ENCODE measurements at regions not wholly inside any gene's neighbourhood (a gene's known extent, or its start where the extent isn't known, plus 50 kb on each side); places are given as distances from the start of the nearest gene placed in this dataset.

GRCh38 chr1:234734869-234735268, 124.9 kb upstream of the IRF2BP2 start:
- in situ Hi-C loops (cut with MboI), result loop anchor here (5.0 to 10.0 kb wide), 2 partner anchors 132 to 240 kb away; no protein-coding TSS in a partner anchor
- H3K36me3 ChIP-seq (ENCODE audit: control insufficient read depth, insufficient read depth, low read length), result no peaks in the 10 kb centered on the region
- peak; percentile 61 for FAIRE-seq
- no peaks in the 10 kb centered on the region for H3K27me3 ChIP-seq (ENCODE audit: control insufficient read depth in 2 of 2, insufficient read depth in 2 of 2, low read length in 2 of 2)
- 43% methylated on average over 9 of the region's 9 CpGs for WGBS (ENCODE audit: insufficient coverage, low coverage, missing lambda C conversion rate)
- ChIA-PET POLR2A (interaction anchor here (0.5 to 2.3 kb wide), 6 partner anchors 9 to 253 kb away, joined by 3 to 11 read pairs (median 4); no protein-coding TSS in a partner anchor), CTCF (ENCODE audit: low intra/inter-chr PET ratio) (interaction anchor here (0.6 to 0.7 kb wide), 2 partner anchors 124 to 235 kb away, joined by 3 to 6 read pairs; no protein-coding TSS in a partner anchor)
- no peaks in the 10 kb centered on the region for H4K20me1 ChIP-seq (replicated peaks; ENCODE audit: control insufficient read depth, insufficient read depth, low read length)
- no peaks in the 10 kb centered on the region for H3K9me3 ChIP-seq (replicated peaks; ENCODE audit: control insufficient read depth, insufficient read depth, low read depth, low read length)
- no peak overlapping the region for H3K27ac ChIP-seq (ENCODE audit: extremely low read depth, low read depth, low read length)
- peak overlapping the region; percentile 37 for H2AFZ ChIP-seq (ENCODE audit: low read depth, low read length)
- no peak overlapping the region for H3K4me3 ChIP-seq
- H3K4me2 ChIP-seq (ENCODE audit: insufficient read depth, low read length), result no peak overlapping the region
- H3K9ac ChIP-seq (ENCODE audit: insufficient read depth in 1 of 2, low read depth in 2 of 2, low read length in 2 of 2), result peak overlapping the region in 1 of 2 experiments; percentile 61; a peak in 1 of 4 replicates
- peaks cover 20 to 21% of the 10 kb centered on the region in 2 experiments for H3K4me1 ChIP-seq (replicated peaks in 1 of 2; ENCODE audit: control insufficient read depth in 2 of 2, insufficient read depth in 2 of 2, low read length in 2 of 2)
- intact Hi-C loops (cut with micrococcal nuclease), result loop anchor here (1.0 kb wide), 1 partner anchor 236 kb away; no protein-coding TSS in a partner anchor
- no TSS peak for BruUV-seq (replicated peaks)
- no peaks in the 10 kb centered on the region for H3K79me2 ChIP-seq (ENCODE audit: control insufficient read depth, insufficient read depth, low read length)
- ATAC-seq, result peak; percentile 48
- no peaks in the 10 kb centered on the region for H3K9me1 ChIP-seq (ENCODE audit: control insufficient read depth, insufficient read depth, low read length)
- peak in 3 of 4 experiments; percentile 39 to 55 (median 45) for DNase-seq (ENCODE audit: extremely low read depth in 1 of 4, low spot score in 3 of 4)
- TF ChIP-seq EGR1 (conservative IDR thresholded peaks at IDR 0.05), result peak; percentile 63
- TF ChIP-seq ARID2 (IDR thresholded peaks at IDR 0.05), result peak; percentile 36; the same call in 1 of the 2 replicates
- no peak for TF ChIP-seq SIX5 (IDR thresholded peaks at IDR 0.05; ENCODE audit: borderline replicate concordance in 1 of 2, insufficient read depth in 1 of 2, low read depth in 1 of 2, low read length in 2 of 2)
- TF ChIP-seq CBFA2T3 (IDR thresholded peaks at IDR 0.05), result 0 out of 2 replicates have a peak, but pooled peaks have one; percentile 10
- TF ChIP-seq, protein P1, sequence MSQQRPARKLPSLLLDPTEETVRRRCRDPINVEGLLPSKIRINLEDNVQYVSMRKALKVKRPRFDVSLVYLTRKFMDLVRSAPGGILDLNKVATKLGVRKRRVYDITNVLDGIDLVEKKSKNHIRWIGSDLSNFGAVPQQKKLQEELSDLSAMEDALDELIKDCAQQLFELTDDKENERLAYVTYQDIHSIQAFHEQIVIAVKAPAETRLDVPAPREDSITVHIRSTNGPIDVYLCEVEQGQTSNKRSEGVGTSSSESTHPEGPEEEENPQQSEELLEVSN (IDR thresholded peaks at IDR 0.05; ENCODE audit: borderline replicate concordance in 1 of 2, extremely low read depth in 1 of 2, insufficient read depth in 1 of 2, insufficient read length in 1 of 2, low read depth in 1 of 2, low read length in 1 of 2, poor library complexity in 1 of 2, severe bottlenecking in 1 of 2), result peak; percentile 86 to 91
- no peak for TF ChIP-seq ZNF76 (CRISPR knock-in tag; IDR thresholded peaks at IDR 0.05; ENCODE audit: borderline replicate concordance)
- TF ChIP-seq NR2F6 (CRISPR knock-in tag; IDR thresholded peaks at IDR 0.05), result no peak
- peak; percentile 92 for TF ChIP-seq MYC (IDR thresholded peaks at IDR 0.05; ENCODE audit: low read depth, low read length)
- TF ChIP-seq MYC (CRISPR knock-in tag; IDR thresholded peaks at IDR 0.05; ENCODE audit: borderline replicate concordance, low read depth), result no peak
- TF ChIP-seq, protein P2, sequence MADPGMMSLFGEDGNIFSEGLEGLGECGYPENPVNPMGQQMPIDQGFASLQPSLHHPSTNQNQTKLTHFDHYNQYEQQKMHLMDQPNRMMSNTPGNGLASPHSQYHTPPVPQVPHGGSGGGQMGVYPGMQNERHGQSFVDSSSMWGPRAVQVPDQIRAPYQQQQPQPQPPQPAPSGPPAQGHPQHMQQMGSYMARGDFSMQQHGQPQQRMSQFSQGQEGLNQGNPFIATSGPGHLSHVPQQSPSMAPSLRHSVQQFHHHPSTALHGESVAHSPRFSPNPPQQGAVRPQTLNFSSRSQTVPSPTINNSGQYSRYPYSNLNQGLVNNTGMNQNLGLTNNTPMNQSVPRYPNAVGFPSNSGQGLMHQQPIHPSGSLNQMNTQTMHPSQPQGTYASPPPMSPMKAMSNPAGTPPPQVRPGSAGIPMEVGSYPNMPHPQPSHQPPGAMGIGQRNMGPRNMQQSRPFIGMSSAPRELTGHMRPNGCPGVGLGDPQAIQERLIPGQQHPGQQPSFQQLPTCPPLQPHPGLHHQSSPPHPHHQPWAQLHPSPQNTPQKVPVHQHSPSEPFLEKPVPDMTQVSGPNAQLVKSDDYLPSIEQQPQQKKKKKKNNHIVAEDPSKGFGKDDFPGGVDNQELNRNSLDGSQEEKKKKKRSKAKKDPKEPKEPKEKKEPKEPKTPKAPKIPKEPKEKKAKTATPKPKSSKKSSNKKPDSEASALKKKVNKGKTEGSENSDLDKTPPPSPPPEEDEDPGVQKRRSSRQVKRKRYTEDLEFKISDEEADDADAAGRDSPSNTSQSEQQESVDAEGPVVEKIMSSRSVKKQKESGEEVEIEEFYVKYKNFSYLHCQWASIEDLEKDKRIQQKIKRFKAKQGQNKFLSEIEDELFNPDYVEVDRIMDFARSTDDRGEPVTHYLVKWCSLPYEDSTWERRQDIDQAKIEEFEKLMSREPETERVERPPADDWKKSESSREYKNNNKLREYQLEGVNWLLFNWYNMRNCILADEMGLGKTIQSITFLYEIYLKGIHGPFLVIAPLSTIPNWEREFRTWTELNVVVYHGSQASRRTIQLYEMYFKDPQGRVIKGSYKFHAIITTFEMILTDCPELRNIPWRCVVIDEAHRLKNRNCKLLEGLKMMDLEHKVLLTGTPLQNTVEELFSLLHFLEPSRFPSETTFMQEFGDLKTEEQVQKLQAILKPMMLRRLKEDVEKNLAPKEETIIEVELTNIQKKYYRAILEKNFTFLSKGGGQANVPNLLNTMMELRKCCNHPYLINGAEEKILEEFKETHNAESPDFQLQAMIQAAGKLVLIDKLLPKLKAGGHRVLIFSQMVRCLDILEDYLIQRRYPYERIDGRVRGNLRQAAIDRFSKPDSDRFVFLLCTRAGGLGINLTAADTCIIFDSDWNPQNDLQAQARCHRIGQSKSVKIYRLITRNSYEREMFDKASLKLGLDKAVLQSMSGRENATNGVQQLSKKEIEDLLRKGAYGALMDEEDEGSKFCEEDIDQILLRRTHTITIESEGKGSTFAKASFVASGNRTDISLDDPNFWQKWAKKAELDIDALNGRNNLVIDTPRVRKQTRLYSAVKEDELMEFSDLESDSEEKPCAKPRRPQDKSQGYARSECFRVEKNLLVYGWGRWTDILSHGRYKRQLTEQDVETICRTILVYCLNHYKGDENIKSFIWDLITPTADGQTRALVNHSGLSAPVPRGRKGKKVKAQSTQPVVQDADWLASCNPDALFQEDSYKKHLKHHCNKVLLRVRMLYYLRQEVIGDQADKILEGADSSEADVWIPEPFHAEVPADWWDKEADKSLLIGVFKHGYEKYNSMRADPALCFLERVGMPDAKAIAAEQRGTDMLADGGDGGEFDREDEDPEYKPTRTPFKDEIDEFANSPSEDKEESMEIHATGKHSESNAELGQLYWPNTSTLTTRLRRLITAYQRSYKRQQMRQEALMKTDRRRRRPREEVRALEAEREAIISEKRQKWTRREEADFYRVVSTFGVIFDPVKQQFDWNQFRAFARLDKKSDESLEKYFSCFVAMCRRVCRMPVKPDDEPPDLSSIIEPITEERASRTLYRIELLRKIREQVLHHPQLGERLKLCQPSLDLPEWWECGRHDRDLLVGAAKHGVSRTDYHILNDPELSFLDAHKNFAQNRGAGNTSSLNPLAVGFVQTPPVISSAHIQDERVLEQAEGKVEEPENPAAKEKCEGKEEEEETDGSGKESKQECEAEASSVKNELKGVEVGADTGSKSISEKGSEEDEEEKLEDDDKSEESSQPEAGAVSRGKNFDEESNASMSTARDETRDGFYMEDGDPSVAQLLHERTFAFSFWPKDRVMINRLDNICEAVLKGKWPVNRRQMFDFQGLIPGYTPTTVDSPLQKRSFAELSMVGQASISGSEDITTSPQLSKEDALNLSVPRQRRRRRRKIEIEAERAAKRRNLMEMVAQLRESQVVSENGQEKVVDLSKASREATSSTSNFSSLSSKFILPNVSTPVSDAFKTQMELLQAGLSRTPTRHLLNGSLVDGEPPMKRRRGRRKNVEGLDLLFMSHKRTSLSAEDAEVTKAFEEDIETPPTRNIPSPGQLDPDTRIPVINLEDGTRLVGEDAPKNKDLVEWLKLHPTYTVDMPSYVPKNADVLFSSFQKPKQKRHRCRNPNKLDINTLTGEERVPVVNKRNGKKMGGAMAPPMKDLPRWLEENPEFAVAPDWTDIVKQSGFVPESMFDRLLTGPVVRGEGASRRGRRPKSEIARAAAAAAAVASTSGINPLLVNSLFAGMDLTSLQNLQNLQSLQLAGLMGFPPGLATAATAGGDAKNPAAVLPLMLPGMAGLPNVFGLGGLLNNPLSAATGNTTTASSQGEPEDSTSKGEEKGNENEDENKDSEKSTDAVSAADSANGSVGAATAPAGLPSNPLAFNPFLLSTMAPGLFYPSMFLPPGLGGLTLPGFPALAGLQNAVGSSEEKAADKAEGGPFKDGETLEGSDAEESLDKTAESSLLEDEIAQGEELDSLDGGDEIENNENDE (IDR thresholded peaks at IDR 0.05; ENCODE audit: low read depth, low read length), result no peak

Measured in K562 (cell line).